Right lobe of liver (tissue), 4 donors: ENCODE measurements at regions not wholly inside any gene's neighbourhood (a gene's known extent, or its start where the extent isn't known, plus 50 kb on each side); places are given as distances from the start of the nearest gene placed in this dataset.

Experiments
- POLR2A ChIP-seq: fragments of 450-650 bp; IDR thresholded peaks from one replicate; pipeline ENCODE4 v1.6.1; 2017; ENCODE audit warnings: antibody characterized with exemption, mild to moderate bottlenecking
- TF ChIP-seq, protein P1 (sequence below), 4 donors: fragments of 200-600 bp in 3 of 4; fragments of 450-650 bp in 1 of 4; IDR thresholded peaks; one replicate each; pipeline versions ENCODE4 v1.5.1 to v1.8.0; 2016 to 2022; ENCODE audit warnings: antibody characterized with exemption in 4 of 4, mild to moderate bottlenecking in 2 of 4
- donor health status: DM: no; HTN: no; CAD: no.
- donor health status: DM: no; HTN: no; CAD: no.
- donor health status: DM: no; HTN: yes; CAD: no.

DNA sequence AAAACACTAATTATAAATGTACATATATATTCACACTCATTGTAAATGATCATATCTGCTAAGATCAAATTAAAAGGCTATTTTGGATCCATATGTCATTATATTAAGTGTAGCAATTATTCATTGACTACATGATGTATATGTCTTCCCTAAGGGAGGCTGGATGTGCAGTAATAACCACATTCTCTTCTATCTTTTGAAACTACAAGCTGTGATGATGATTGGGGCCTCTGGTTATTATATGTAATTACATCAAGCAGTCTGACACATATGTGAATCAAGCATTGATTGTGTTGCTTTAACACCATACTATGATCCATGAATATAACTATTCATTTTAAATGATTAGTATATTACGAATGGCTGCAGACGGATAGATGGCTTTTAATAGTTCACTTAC lies 1973.4 kb downstream of the SUCLG1 start:
- TF ChIP-seq, protein P1, sequence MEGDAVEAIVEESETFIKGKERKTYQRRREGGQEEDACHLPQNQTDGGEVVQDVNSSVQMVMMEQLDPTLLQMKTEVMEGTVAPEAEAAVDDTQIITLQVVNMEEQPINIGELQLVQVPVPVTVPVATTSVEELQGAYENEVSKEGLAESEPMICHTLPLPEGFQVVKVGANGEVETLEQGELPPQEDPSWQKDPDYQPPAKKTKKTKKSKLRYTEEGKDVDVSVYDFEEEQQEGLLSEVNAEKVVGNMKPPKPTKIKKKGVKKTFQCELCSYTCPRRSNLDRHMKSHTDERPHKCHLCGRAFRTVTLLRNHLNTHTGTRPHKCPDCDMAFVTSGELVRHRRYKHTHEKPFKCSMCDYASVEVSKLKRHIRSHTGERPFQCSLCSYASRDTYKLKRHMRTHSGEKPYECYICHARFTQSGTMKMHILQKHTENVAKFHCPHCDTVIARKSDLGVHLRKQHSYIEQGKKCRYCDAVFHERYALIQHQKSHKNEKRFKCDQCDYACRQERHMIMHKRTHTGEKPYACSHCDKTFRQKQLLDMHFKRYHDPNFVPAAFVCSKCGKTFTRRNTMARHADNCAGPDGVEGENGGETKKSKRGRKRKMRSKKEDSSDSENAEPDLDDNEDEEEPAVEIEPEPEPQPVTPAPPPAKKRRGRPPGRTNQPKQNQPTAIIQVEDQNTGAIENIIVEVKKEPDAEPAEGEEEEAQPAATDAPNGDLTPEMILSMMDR (IDR thresholded peaks at IDR 0.05), result no peak
- TF ChIP-seq POLR2A, result no peak
